Stimulated activated effector memory CD8-positive, alpha-beta T cell treated with anti-CD3 and anti-CD28 coated beads, Interleukin-12 subunit alpha, Interleukin-12 subunit beta, amount 100 ng/mL, for 72 hours (primary cell): ENCODE measurements at regions not wholly inside any gene's neighbourhood (a gene's known extent, or its start where the extent isn't known, plus 50 kb on each side); places are given as distances from the start of the nearest gene placed in this dataset.
A peak's percentile ranks its signal among the peaks of the same experiment; 100 is the strongest.

Source experiments
- ATAC-seq: fragments of 150-1000 bp; cut with Tn5 transposase; 2 replicates; pipeline ENCODE4 v1.10.0; 2021
- DNase-seq, 2 donors: peaks; one replicate each; pipeline ENCODE4 v3.0.0; 2021 to 2022; ENCODE audit warnings: low spot score in 2 of 2
- H3K27ac Mint-ChIP-seq: one replicate; pipeline ENCODE4 v1.8.0; 2022; ENCODE audit warnings: mild to moderate bottlenecking, mixed read lengths
- H3K36me3 Mint-ChIP-seq: one replicate; pipeline ENCODE4 v1.8.0; 2022; ENCODE audit warnings: mild to moderate bottlenecking, mixed read lengths
- H3K4me1 Mint-ChIP-seq: one replicate; pipeline ENCODE4 v1.8.0; 2022; ENCODE audit warnings: mixed read lengths
- H3K4me3 Mint-ChIP-seq: one replicate; pipeline ENCODE4 v1.8.0; 2022; ENCODE audit warnings: mild to moderate bottlenecking, mixed read lengths
- H3K9me3 Mint-ChIP-seq: one replicate; pipeline ENCODE4 v1.8.0; 2022; ENCODE audit warnings: mixed read lengths

DNA sequence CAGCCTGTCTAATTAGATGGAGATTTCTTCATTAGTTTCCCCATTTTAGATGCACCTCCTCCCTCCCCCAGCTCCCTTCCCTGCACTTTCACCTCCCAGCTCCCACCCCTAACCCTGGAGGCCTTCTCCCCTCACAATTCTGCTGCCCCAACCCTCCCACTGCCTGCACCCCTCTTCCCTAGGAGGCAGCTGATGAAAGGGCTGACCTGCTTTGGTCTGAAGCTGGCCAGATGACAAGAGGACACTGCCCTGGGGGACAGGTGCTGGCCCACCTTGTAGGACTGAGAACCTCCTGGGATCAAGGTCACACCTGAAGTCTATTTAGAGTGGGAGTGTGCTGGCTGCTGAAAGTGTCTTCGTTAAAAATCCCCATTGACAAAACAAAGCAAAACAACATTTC, 259.4 kb downstream of the TLE3 start:
- DNase-seq (no peak), ATAC-seq (no peak)
- Mint-ChIP-seq H3K4me3 (no peak overlapping the region), H3K27ac (peak overlapping the region; percentile 62), H3K9me3 (no peaks in the 10 kb centered on the region), H3K36me3 (no peaks in the 10 kb centered on the region), H3K4me1 (peaks cover 20% of the 10 kb centered on the region)

GRCh38 chr15:69838994-69839393, 258.7 kb downstream of the TLE3 start:
- Mint-ChIP-seq H3K4me3 (no peak overlapping the region), H3K27ac (peak overlapping the region; percentile 62), H3K4me1 (peaks cover 21% of the 10 kb centered on the region), H3K36me3 (no peaks in the 10 kb centered on the region), H3K9me3 (no peaks in the 10 kb centered on the region)
- DNase-seq (no peak), ATAC-seq (no peak)

DNA sequence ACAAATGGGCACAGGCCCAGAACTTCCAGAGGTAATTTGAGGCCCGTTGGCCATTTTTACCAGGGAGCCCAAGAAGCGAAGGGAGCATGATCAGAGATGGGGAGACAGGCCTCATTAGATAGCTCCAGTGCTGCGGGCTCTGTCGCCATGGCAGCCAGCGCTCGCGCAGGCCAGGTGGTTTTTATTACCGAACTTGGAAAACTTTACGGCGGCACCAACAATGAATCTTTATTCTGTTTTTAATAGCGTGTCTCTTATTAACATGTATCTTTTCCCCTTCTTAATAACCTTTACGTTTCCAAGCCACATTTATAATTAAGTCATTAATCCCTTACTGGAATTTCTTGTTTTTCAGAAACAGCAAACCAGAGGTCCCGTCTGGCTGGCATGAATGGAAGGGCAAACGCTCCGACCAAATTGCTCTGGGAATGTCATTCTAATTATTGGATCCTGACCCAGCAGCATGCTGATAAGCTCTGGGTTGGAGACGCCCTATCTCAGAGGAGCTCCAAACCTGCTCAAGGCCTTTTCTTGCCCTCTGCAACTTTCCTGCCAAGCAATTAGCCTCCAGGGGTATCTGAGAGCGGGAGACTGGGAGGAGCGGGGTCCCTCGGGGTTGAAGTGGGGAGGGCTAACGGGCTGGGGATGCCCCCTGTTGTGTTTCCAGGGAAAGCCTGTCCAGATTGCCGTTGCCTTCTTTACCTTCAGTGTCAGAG, 256.4 kb downstream of the TLE3 start:
- Mint-ChIP-seq H3K4me3 (no peak overlapping the region), H3K36me3 (no peaks in the 10 kb centered on the region), H3K4me1 (peaks cover 12% of the 10 kb centered on the region), H3K27ac (peak overlapping the region; percentile 34), H3K9me3 (no peaks in the 10 kb centered on the region)
- DNase-seq = no peak
- no peak for ATAC-seq

DNA sequence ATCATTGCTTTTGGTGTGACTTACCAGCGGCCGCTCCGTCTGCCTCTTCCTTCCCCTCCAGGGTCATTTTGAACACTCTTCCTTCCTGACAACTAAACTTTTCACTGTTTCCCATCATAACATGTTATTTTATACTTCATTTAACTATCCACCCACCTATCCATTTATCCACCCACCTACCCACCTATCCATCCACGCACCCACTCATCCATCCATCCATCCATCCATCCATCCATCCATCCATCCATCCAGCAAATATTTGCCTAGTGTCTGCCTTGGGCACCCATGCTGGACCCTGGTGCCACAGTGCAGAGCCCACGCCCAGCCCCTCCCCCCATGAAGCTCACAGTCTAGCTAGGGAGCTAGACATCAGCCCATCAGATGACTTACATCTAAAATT, 254.9 kb downstream of the TLE3 start:
- Mint-ChIP-seq H3K4me1 (peaks cover 6% of the 10 kb centered on the region), H3K36me3 (no peaks in the 10 kb centered on the region), H3K9me3 (no peaks in the 10 kb centered on the region), H3K4me3 (no peak overlapping the region), H3K27ac (no peak overlapping the region)
- DNase-seq (no peak), ATAC-seq (no peak)

DNA sequence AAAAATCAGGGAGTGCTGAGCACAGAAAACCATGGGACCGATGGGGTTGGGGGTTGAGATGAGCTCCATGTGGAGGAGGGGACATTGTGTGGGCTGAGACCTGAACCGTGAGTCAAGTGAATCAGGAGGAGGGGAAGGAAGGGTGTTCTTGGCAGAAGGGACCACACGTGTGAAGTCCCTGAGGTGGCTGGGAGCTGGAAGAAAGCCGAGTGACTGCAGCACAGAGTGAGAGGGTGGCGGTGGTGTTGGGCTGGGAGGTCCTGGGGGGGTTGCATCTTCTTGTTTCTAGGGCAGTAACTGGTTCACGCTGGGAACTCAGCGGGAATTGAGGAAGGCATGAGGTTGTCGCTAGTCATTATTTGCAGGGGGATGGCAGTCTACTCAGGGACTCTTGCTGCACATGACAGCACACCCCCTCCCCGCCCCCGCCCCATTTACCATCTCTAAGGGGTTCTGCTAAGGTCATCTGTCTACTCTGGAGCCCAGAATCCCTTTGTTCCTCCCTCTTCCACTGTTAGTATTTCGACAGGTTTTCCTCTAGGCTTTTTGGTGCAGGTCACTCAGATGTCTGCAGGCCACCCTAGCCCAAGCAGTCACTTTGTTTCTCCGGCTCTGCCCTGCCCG, 254.3 kb downstream of the TLE3 start:
- Mint-ChIP-seq H3K4me3 (no peak overlapping the region), H3K36me3 (no peaks in the 10 kb centered on the region), H3K4me1 (peaks cover 8% of the 10 kb centered on the region), H3K9me3 (no peaks in the 10 kb centered on the region), H3K27ac (peak overlapping the region; percentile 20)
- DNase-seq (no peak), ATAC-seq (no peak)

- ATAC-seq (no peak), DNase-seq (no peak)
- H3K4me3 Mint-ChIP-seq = no peak overlapping the region
- peaks cover 13% of the 10 kb centered on the region for H3K4me1 Mint-ChIP-seq
- H3K36me3 Mint-ChIP-seq = no peaks in the 10 kb centered on the region
- H3K27ac Mint-ChIP-seq = peak overlapping the region; percentile 20
- H3K9me3 Mint-ChIP-seq = no peaks in the 10 kb centered on the region
These were observed 253.8 kb downstream of the TLE3 start for GRCh38 chr15:69843900-69844304.

DNA sequence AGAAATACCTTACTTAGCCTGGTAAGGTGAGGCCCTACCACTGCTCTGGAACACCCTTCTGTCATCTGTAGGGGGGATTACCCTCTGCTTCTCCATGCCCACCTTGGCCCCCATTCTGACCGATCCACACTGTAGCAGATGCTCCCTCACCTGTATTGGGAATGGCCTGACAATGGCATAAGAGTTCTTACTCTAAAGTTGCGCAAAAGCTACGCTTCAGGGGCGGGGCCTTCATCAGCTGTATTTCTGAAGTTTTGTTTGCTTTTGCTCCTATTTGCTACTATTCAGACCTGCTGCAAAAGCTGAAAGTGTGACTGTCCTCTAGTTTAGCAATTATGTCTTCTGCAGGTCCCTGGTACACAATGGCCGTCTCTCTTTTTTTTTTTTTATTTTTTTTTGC, 252.6 kb downstream of the TLE3 start:
- Mint-ChIP-seq H3K27ac (no peak overlapping the region), H3K4me1 (peaks cover 14% of the 10 kb centered on the region), H3K9me3 (no peaks in the 10 kb centered on the region), H3K36me3 (no peaks in the 10 kb centered on the region), H3K4me3 (no peak overlapping the region)
- no peak for ATAC-seq
- no peak for DNase-seq

DNA sequence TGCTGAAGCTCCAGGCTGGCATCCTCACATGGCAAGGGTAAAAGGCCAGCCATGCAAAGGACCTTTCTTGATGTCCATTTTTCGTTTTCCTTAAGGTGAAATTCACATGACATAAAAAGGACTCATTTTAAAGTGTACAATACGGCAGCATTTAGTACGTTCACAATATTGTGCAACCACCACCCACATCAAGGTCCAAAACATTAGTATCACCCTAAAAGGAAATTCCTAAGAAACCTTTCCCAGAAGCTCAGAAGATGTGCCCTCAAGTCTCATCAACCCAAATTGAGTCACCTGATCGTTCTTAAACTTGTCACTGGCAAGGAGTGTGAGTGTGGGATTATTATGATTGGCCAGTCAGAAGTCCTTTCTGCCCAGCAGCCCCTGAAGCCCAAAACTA, 250.1 kb downstream of the TLE3 start:
- Mint-ChIP-seq H3K36me3 (no peaks in the 10 kb centered on the region), H3K4me3 (no peak overlapping the region), H3K9me3 (no peaks in the 10 kb centered on the region), H3K27ac (no peak overlapping the region), H3K4me1 (peaks cover 14% of the 10 kb centered on the region)
- ATAC-seq (no peak), DNase-seq (no peak)

- Mint-ChIP-seq H3K36me3 (no peaks in the 10 kb centered on the region), H3K27ac (no peak overlapping the region), H3K4me1 (peaks cover 11% of the 10 kb centered on the region), H3K9me3 (no peaks in the 10 kb centered on the region), H3K4me3 (no peak overlapping the region)
- ATAC-seq (no peak), DNase-seq (no peak)
These were observed 249.6 kb downstream of the TLE3 start for GRCh38 chr15:69848096-69848495.

DNA sequence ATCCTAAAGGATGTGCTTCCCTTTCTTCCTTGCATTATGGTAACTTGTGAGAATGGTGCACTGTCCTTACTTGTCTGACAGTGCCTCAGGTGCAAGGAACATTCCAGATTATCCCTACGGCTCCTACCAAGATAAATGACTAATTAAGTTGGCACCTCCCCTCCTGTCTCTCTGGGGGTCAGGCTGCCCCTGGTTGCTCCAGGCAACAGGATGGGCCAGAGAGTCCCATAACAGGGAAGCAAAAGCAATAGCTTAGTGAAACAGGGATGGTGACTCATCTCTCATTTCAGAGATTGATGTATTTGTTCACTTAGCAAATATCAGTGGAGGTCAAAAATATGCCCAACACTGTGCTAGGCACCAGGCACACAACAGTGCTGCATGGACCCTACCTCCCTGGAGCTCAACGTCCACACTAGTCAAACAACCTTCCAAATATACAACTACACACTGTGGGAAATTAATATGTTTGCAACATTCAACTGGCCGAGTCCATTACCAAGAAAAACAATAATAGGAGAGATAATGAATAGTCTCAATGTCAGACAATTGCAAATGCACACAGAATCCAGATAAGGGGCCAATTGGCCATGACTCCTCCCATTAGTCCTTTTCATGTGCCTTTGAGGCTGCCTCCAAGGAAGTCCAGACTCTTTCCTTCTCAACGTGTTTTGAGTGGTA, 249.0 kb downstream of the TLE3 start:
- ATAC-seq (peak; percentile 59), DNase-seq (no peak)
- H3K4me3 Mint-ChIP-seq = no peak overlapping the region
- no peak overlapping the region for H3K27ac Mint-ChIP-seq
- no peaks in the 10 kb centered on the region for H3K36me3 Mint-ChIP-seq
- no peaks in the 10 kb centered on the region for H3K9me3 Mint-ChIP-seq
- H3K4me1 Mint-ChIP-seq = peaks cover 8% of the 10 kb centered on the region

- H3K27ac Mint-ChIP-seq = no peak overlapping the region
- no peak for ATAC-seq
- no peaks in the 10 kb centered on the region for H3K9me3 Mint-ChIP-seq
- peaks cover 8% of the 10 kb centered on the region for H3K4me1 Mint-ChIP-seq
- no peaks in the 10 kb centered on the region for H3K36me3 Mint-ChIP-seq
- no peak for DNase-seq
- no peak overlapping the region for H3K4me3 Mint-ChIP-seq
These were observed 248.5 kb downstream of the TLE3 start for GRCh38 chr15:69849232-69849610.

DNA sequence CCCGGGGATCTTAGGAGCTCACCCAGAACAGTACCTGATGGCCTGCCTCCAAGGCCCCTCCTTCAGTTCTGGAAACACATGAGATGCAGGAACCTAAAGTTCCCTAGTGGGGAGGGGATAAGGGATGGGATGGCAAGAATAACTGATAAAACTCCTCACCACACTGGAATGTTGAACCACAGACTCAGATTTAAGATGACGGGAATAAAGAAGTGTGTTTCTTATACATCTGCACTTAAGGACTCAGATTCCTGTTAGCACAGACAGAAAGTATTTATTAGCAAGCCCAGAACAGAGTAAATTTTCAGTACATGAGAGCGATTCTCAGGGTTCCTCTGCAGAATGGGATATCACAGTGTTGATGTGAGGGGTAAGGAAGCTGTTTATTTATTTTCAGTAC, 245.2 kb downstream of the TLE3 start:
- peaks cover 8% of the 10 kb centered on the region for H3K4me1 Mint-ChIP-seq
- no peak for DNase-seq
- H3K9me3 Mint-ChIP-seq = no peaks in the 10 kb centered on the region
- H3K36me3 Mint-ChIP-seq = no peaks in the 10 kb centered on the region
- H3K4me3 Mint-ChIP-seq = no peak overlapping the region
- no peak overlapping the region for H3K27ac Mint-ChIP-seq
- ATAC-seq = no peak

GRCh38 chr15:69852916-69853315, 244.8 kb downstream of the TLE3 start:
- no peak for DNase-seq
- no peaks in the 10 kb centered on the region for H3K9me3 Mint-ChIP-seq
- no peak for ATAC-seq
- no peaks in the 10 kb centered on the region for H3K36me3 Mint-ChIP-seq
- H3K4me1 Mint-ChIP-seq = peaks cover 11% of the 10 kb centered on the region
- H3K27ac Mint-ChIP-seq = no peak overlapping the region
- no peak overlapping the region for H3K4me3 Mint-ChIP-seq

DNA sequence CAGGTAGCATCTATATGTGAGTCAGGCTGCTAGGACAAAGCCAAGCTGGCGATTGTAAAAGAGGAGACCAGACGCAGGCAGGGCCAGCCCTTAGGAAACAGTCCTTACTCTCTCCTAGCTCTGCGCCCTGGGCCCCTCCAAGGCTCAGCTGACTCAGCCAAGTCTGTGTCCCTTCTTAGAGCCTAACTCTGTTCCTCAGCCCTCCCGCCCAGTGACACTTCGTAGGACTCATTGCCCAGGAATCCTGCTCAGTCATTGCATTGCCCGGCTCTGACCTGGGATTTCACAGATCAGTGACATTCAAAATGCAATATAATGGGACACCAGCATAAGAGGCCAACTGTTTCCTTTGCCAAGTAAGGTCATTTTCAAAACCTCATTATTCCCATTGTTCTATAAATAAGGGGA, 244.2 kb downstream of the TLE3 start:
- no peaks in the 10 kb centered on the region for H3K9me3 Mint-ChIP-seq
- peaks cover 10% of the 10 kb centered on the region for H3K4me1 Mint-ChIP-seq
- H3K4me3 Mint-ChIP-seq = no peak overlapping the region
- ATAC-seq (no peak), DNase-seq (no peak)
- no peak overlapping the region for H3K27ac Mint-ChIP-seq
- H3K36me3 Mint-ChIP-seq = no peaks in the 10 kb centered on the region

DNA sequence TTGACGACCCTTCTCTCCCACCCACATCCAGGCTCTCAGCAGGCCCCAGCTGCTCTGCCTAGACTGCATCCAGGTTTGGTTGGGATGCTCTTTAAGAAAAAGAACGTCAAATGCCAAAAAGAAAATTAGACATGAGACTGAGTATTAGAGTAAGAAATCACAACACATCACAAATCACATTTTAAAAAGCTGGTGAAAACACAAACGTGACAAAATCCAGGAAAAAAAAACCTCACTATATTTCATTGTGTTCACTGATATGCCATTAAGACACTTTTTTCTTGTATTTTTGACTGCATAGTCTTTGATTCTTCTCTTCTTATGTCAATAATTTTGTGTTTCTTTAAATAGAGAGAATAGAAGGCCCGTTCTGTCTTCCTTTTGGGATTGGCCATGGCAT, 243.7 kb downstream of the TLE3 start:
- ATAC-seq = no peak
- H3K4me1 Mint-ChIP-seq = peaks cover 6% of the 10 kb centered on the region

More for the DNA sequence above, 243.7 kb downstream of the TLE3 start:
- no peaks in the 10 kb centered on the region for H3K9me3 Mint-ChIP-seq
- H3K27ac Mint-ChIP-seq = peak overlapping the region; percentile 12
- no peak for DNase-seq
- no peak overlapping the region for H3K4me3 Mint-ChIP-seq
- no peaks in the 10 kb centered on the region for H3K36me3 Mint-ChIP-seq
